H9 (cell line): ENCODE measurements at regions not wholly inside any gene's neighbourhood (a gene's known extent, or its start where the extent isn't known, plus 50 kb on each side); places are given as distances from the start of the nearest gene placed in this dataset.

Experiments
- DNase-seq: peaks from one replicate; pipeline ENCODE4 v3.0.0-alpha.2; 2017
- H2AFZ ChIP-seq: one replicate; pipeline ENCODE4 v1.6.1; 2013; ENCODE audit warnings: mild to moderate bottlenecking, low read length, control low read depth, moderate library complexity
- H2AK5ac ChIP-seq: 2 replicates; pipeline ENCODE4 v1.6.1; 2013; ENCODE audit warnings: low read length, control low read depth, mixed read lengths; ENCODE audit not compliant: insufficient read length
- H2BK120ac ChIP-seq: one replicate; pipeline ENCODE4 v1.6.1; 2013; ENCODE audit warnings: low read depth, mild to moderate bottlenecking, low read length, control low read depth, inconsistent platforms; ENCODE audit not compliant: poor library complexity, severe bottlenecking
- H2BK12ac ChIP-seq: 2 replicates; pipeline ENCODE4 v1.6.1; 2013; ENCODE audit warnings: low read length, control low read depth, mixed read lengths, low read depth; ENCODE audit not compliant: insufficient read length
- H2BK15ac ChIP-seq: 2 replicates; pipeline ENCODE4 v1.6.1; 2013; ENCODE audit warnings: low read depth, low read length, control low read depth
- H2BK20ac ChIP-seq: one replicate; pipeline ENCODE4 v1.6.1; 2013; ENCODE audit warnings: low read depth, mild to moderate bottlenecking, low read length, control low read depth, inconsistent platforms; ENCODE audit not compliant: poor library complexity, severe bottlenecking
- H2BK5ac ChIP-seq: 2 replicates; pipeline ENCODE4 v1.6.1; 2013; ENCODE audit warnings: low read length, control low read depth, mixed read lengths; ENCODE audit not compliant: insufficient read length
- H3K14ac ChIP-seq: 2 replicates; pipeline ENCODE4 v1.6.1; 2013; ENCODE audit warnings: low read length, control low read depth; ENCODE audit not compliant: insufficient read depth
- H3K18ac ChIP-seq: 2 replicates; pipeline ENCODE4 v1.6.1; 2013; ENCODE audit warnings: low read depth, mild to moderate bottlenecking, mixed read lengths, low read length, control low read depth; ENCODE audit not compliant: insufficient read length
- H3K23ac ChIP-seq: 2 replicates; pipeline ENCODE4 v1.6.1; 2013; ENCODE audit warnings: low read length, control low read depth, mixed read lengths, low read depth; ENCODE audit not compliant: insufficient read length
- H3K23me2 ChIP-seq: 2 replicates; pipeline ENCODE4 v1.6.1; 2013; ENCODE audit warnings: low read depth, mild to moderate bottlenecking, mixed read lengths, low read length, control low read depth; ENCODE audit not compliant: insufficient read length, poor library complexity, severe bottlenecking
- H3K27ac ChIP-seq: 2 replicates; pipeline ENCODE4 v1.5.1; 2013; ENCODE audit warnings: low read length, control low read depth, mixed read lengths, low read depth; ENCODE audit not compliant: insufficient read length
- H3K27me3 ChIP-seq: 2 replicates; pipeline ENCODE4 v1.6.1; 2013; ENCODE audit warnings: low read length, control low read depth, inconsistent platforms; ENCODE audit not compliant: insufficient read depth
- H3K4ac ChIP-seq: 2 replicates; pipeline ENCODE4 v1.6.1; 2013; ENCODE audit warnings: low read depth, mild to moderate bottlenecking, control low read depth, inconsistent platforms, low read length, moderate library complexity
- H3K4me1 ChIP-seq: 2 replicates; pipeline ENCODE4 v1.6.1; 2013; ENCODE audit warnings: low read length, control low read depth, inconsistent platforms; ENCODE audit not compliant: insufficient read depth
- H3K4me2 ChIP-seq: 2 replicates; pipeline ENCODE4 v1.6.1; 2013; ENCODE audit warnings: low read length, control low read depth, mixed read lengths; ENCODE audit not compliant: insufficient read length, insufficient read depth
- H3K56ac ChIP-seq: 2 replicates; pipeline ENCODE4 v1.6.1; 2013; ENCODE audit warnings: low read depth, mild to moderate bottlenecking, mixed read lengths, low read length, control low read depth; ENCODE audit not compliant: insufficient read length
- H3K79me1 ChIP-seq: 2 replicates; pipeline ENCODE4 v1.6.1; 2013; ENCODE audit warnings: low read depth, mild to moderate bottlenecking, moderate library complexity, low read length, control low read depth, inconsistent platforms; ENCODE audit not compliant: insufficient read depth, poor library complexity, severe bottlenecking
- H3K79me2 ChIP-seq: 2 replicates; pipeline ENCODE4 v1.6.1; 2013; ENCODE audit warnings: low read length, control low read depth, inconsistent platforms; ENCODE audit not compliant: insufficient read depth
- H3K9ac ChIP-seq: 2 replicates; pipeline ENCODE4 v1.6.1; 2013; ENCODE audit warnings: low read length, control low read depth, mixed read lengths; ENCODE audit not compliant: insufficient read length; ENCODE audit errors: extremely low read depth
- H3K9me3 ChIP-seq: one replicate; pipeline ENCODE4 v1.6.1; 2013; ENCODE audit warnings: low read depth, low read length, inconsistent platforms; ENCODE audit not compliant: control insufficient read depth
- H3T11ph ChIP-seq: one replicate; pipeline ENCODE4 v1.6.1; 2013; ENCODE audit warnings: mild to moderate bottlenecking, low read length, control low read depth, inconsistent platforms
- H4K20me1 ChIP-seq: one replicate; pipeline ENCODE4 v1.6.1; 2013; ENCODE audit not compliant: control insufficient read depth, insufficient read length, insufficient read depth
- H4K5ac ChIP-seq: 2 replicates; pipeline ENCODE4 v1.6.1; 2013; ENCODE audit warnings: low read depth, mild to moderate bottlenecking, mixed read lengths, low read length, control low read depth; ENCODE audit not compliant: insufficient read length
- H4K8ac ChIP-seq: replicated peaks from 2 replicates; pipeline ENCODE4 v1.6.1; 2013; ENCODE audit warnings: low read length, control low read depth, mixed read lengths, low read depth; ENCODE audit not compliant: insufficient read length
- H4K91ac ChIP-seq: 2 replicates; pipeline ENCODE4 v1.6.1; 2013; ENCODE audit warnings: low read depth, mild to moderate bottlenecking, moderate library complexity, mixed read lengths, low read length, control low read depth; ENCODE audit not compliant: insufficient read length
- H3K27ac Mint-ChIP-seq, 3 experiments: 2 replicates in 2 of 3; 3 replicates in 1 of 3; pipeline ENCODE4 v1.8.0; 2020 to 2021; ENCODE audit warnings: mixed read lengths in 3 of 3, mild to moderate bottlenecking in 1 of 3, moderate library complexity in 1 of 3
- H3K27me3 Mint-ChIP-seq: 2 replicates; pipeline ENCODE4 v1.8.0; 2021; ENCODE audit warnings: low read depth, mild to moderate bottlenecking, moderate library complexity, mixed read lengths
- H3K36me3 Mint-ChIP-seq, 3 experiments: 2 replicates in 2 of 3; 3 replicates in 1 of 3; pipeline ENCODE4 v1.8.0; 2020 to 2021; ENCODE audit warnings: low read depth in 3 of 3, mixed read lengths in 3 of 3; ENCODE audit not compliant: insufficient read depth in 1 of 3
- H3K4me1 Mint-ChIP-seq, 2 experiments: 2 replicates each; pipeline ENCODE4 v1.8.0; 2020; ENCODE audit warnings: mixed read lengths in 2 of 2
- H3K4me3 Mint-ChIP-seq, 2 experiments: 2 replicates in 1 of 2; 3 replicates in 1 of 2; pipeline ENCODE4 v1.8.0; 2020 to 2021; ENCODE audit warnings: mild to moderate bottlenecking in 2 of 2, mixed read lengths in 2 of 2, moderate library complexity in 1 of 2
- H3K9me3 Mint-ChIP-seq, 2 experiments: 2 replicates in 1 of 2; 3 replicates in 1 of 2; pipeline ENCODE4 v1.8.0; 2020; ENCODE audit warnings: mild to moderate bottlenecking in 2 of 2, mixed read lengths in 2 of 2, moderate library complexity in 1 of 2
- WGBS: extraction: QIAGEN DNeasy Blood & Tissue Kit; methylation state at CpG from one replicate; pipeline ENCODE4 v1.1.7; 2013; ENCODE audit warnings: missing lambda C conversion rate, low lambda C conversion rate, mixed read lengths; ENCODE audit not compliant: insufficient read length; ENCODE audit errors: extremely low coverage; 5-methylcytosine and 5-hydroxymethylcytosine counted together
- TF ChIP-seq, protein P1 (sequence below): fragments of 200-600 bp; sonication (generic); conservative IDR thresholded peaks from 3 replicates; pipeline ENCODE4 v1.8.0; 2021; ENCODE audit warnings: antibody characterized with exemption, mild to moderate bottlenecking

DNA sequence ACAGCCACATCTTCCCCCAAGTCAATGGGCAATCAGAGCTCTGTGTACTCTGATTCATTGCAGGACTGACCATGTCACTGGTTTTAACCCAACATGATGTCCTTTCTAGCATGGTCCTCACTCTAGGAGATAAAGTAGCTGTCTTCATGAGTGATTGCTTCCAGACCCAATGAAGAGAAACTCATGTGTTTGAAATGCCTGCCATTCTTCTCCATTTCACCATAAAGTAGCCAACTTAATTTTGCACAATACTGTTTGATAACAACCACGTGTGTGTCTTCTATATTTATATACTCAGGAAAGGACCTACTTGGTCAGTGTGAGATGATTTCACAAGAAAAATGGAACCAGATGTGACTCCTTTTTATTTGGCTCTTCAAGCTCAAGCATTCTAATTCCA lies 172.5 kb downstream of the AXIN2 start:
- no peaks in the 10 kb centered on the region for H3K9me3 ChIP-seq
- no peak overlapping the region for H4K5ac ChIP-seq
- H3K4me2 ChIP-seq: no peak overlapping the region
- Mint-ChIP-seq H3K4me3 (no peak overlapping the region), H3K36me3 (no peaks in the 10 kb centered on the region), H3K9me3 (no peaks in the 10 kb centered on the region; a peak in 1 of 5 replicates), H3K27me3 (peaks cover 1% of the 10 kb centered on the region), H3K4me1 (no peaks in the 10 kb centered on the region), H3K27ac (no peak overlapping the region)
- no peaks in the 10 kb centered on the region for H4K20me1 ChIP-seq
- H2AFZ ChIP-seq: no peak overlapping the region
- DNase-seq: no peak
- H3T11ph ChIP-seq: no peak overlapping the region
- TF ChIP-seq, protein P1, sequence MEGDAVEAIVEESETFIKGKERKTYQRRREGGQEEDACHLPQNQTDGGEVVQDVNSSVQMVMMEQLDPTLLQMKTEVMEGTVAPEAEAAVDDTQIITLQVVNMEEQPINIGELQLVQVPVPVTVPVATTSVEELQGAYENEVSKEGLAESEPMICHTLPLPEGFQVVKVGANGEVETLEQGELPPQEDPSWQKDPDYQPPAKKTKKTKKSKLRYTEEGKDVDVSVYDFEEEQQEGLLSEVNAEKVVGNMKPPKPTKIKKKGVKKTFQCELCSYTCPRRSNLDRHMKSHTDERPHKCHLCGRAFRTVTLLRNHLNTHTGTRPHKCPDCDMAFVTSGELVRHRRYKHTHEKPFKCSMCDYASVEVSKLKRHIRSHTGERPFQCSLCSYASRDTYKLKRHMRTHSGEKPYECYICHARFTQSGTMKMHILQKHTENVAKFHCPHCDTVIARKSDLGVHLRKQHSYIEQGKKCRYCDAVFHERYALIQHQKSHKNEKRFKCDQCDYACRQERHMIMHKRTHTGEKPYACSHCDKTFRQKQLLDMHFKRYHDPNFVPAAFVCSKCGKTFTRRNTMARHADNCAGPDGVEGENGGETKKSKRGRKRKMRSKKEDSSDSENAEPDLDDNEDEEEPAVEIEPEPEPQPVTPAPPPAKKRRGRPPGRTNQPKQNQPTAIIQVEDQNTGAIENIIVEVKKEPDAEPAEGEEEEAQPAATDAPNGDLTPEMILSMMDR: no peak
- no peak overlapping the region for H2AK5ac ChIP-seq
- no peak overlapping the region for H4K8ac ChIP-seq
- H3K4ac ChIP-seq: no peak overlapping the region
- H2BK15ac ChIP-seq: no peak overlapping the region
- H3K79me1 ChIP-seq: no peaks in the 10 kb centered on the region
- H2BK5ac ChIP-seq: no peak overlapping the region
- no peaks in the 10 kb centered on the region for H3K23me2 ChIP-seq
- no peak overlapping the region for H2BK120ac ChIP-seq
- no peak overlapping the region for H3K18ac ChIP-seq
- H4K91ac ChIP-seq: no peak overlapping the region
- H3K27ac ChIP-seq: no peak overlapping the region
- no peak overlapping the region for H3K56ac ChIP-seq
- no peaks in the 10 kb centered on the region for H3K79me2 ChIP-seq
- H3K14ac ChIP-seq: no peak overlapping the region
- no peaks in the 10 kb centered on the region for H3K27me3 ChIP-seq
- no peak overlapping the region for H3K23ac ChIP-seq
- no CpG with 5 or more reads among the region's 1 CpG for WGBS
- H3K4me1 ChIP-seq: no peaks in the 10 kb centered on the region
- H3K9ac ChIP-seq: no peak overlapping the region
- H2BK12ac ChIP-seq: no peak overlapping the region
- H2BK20ac ChIP-seq: no peak overlapping the region
